ENCODE measurements at regions not wholly inside any gene's neighbourhood (a gene's known extent, or its start where the extent isn't known, plus 50 kb on each side); places are given as distances from the start of the nearest gene placed in this dataset.
"Not testable (repeated sequence)": the region's sequence is repeated elsewhere in the genome, so short reads cannot be mapped to it uniquely, and the experiment has no call there.

GRCh38 chr2:21779786-21780185 is 656.0 kb downstream of the TDRD15 start:
- no peak for DNase-seq (ENCODE audit: low read depth)

- DNase-seq (ENCODE audit: low read depth), result no peak
These were observed 658.2 kb downstream of the TDRD15 start for GRCh38 chr2:21781962-21782361.

GRCh38 chr2:21782866-21783265 is 659.1 kb downstream of the TDRD15 start:
- DNase-seq (ENCODE audit: low read depth), result no peak

GRCh38 chr2:21787941-21788340 is 664.2 kb downstream of the TDRD15 start:
- no peak for DNase-seq (ENCODE audit: low read depth)

GRCh38 chr2:21790311-21790710 is 666.5 kb downstream of the TDRD15 start:
- DNase-seq (ENCODE audit: low read depth), result not testable (repeated sequence)

- no peak for DNase-seq (ENCODE audit: low read depth)
These were observed 668.8 kb downstream of the TDRD15 start for GRCh38 chr2:21792571-21792970.

GRCh38 chr2:21793461-21793860 is 669.7 kb downstream of the TDRD15 start:
- no peak for DNase-seq (ENCODE audit: low read depth)

- DNase-seq (ENCODE audit: low read depth), result no peak
These were observed 670.8 kb downstream of the TDRD15 start for GRCh38 chr2:21794611-21795010.

GRCh38 chr2:21800356-21800755 is 676.6 kb downstream of the TDRD15 start:
- no peak for DNase-seq (ENCODE audit: low read depth)

GRCh38 chr2:21803550-21803949 is 679.8 kb downstream of the TDRD15 start:
- no peak for DNase-seq (ENCODE audit: low read depth)

GRCh38 chr2:21804151-21804550 is 680.4 kb downstream of the TDRD15 start:
- DNase-seq (ENCODE audit: low read depth), result no peak

- DNase-seq (ENCODE audit: low read depth), result no peak
These were observed 687.8 kb downstream of the TDRD15 start for GRCh38 chr2:21811541-21811940.

GRCh38 chr2:21812766-21813165 is 689.0 kb downstream of the TDRD15 start:
- DNase-seq (ENCODE audit: low read depth), result no peak

GRCh38 chr2:21814588-21815149 is 690.9 kb downstream of the TDRD15 start:
- no peak for DNase-seq (ENCODE audit: low read depth)

GRCh38 chr2:21818212-21818795 is 694.5 kb downstream of the TDRD15 start:
- DNase-seq (ENCODE audit: low read depth), result no peak

GRCh38 chr2:21819454-21819853 is 695.7 kb downstream of the TDRD15 start:
- no peak for DNase-seq (ENCODE audit: low read depth)

GRCh38 chr2:21820271-21820670 is 696.5 kb downstream of the TDRD15 start:
- DNase-seq (ENCODE audit: low read depth), result no peak

- no peak for DNase-seq (ENCODE audit: low read depth)
These were observed 698.0 kb downstream of the TDRD15 start for GRCh38 chr2:21821672-21822227.

- DNase-seq (ENCODE audit: low read depth), result no peak
These were observed 698.7 kb downstream of the TDRD15 start for GRCh38 chr2:21822505-21822904.

- DNase-seq (ENCODE audit: low read depth), result no peak
These were observed 710.0 kb downstream of the TDRD15 start for GRCh38 chr2:21833767-21834166.

- no peak for DNase-seq (ENCODE audit: low read depth)
These were observed 712.5 kb downstream of the TDRD15 start for GRCh38 chr2:21836261-21836660.

- DNase-seq (ENCODE audit: low read depth), result no peak
These were observed 713.0 kb downstream of the TDRD15 start for GRCh38 chr2:21836719-21837118.

GRCh38 chr2:21837168-21837960 is 713.6 kb downstream of the TDRD15 start:
- DNase-seq (ENCODE audit: low read depth), result no peak
